GM12878 (cell line): ENCODE measurements at regions not wholly inside any gene's neighbourhood (a gene's known extent, or its start where the extent isn't known, plus 50 kb on each side); places are given as distances from the start of the nearest gene placed in this dataset.

ENCODE experiments used
- ATAC-seq: fragments of 200-7000 bp; cut with Tn5 transposase; 3 replicates; pipeline ENCODE4 v1.9.1; 2020; ENCODE audit warnings: mild to moderate bottlenecking, moderate library complexity
- BruUV-seq: library from RNA; stranded (reverse); fragments of 400-500 nt; replicated peaks from 2 replicates; lab custom pipeline; 2021; lab: Mats Ljungman, UMichigan
- CTCF ChIA-PET: fragments of 300-600 bp; sonication (Branson Sonifier 250); formaldehyde crosslinking; extraction: SDS; loops from one replicate; lab custom pipeline; 2021; ENCODE audit warnings: inconsistent platforms; lab: Yijun Ruan, JAX
- POLR2A ChIA-PET: fragments of 350-600 bp; formaldehyde crosslinking; extraction: SDS; loops from one replicate; lab custom pipeline; 2021; ENCODE audit warnings: inconsistent platforms; lab: Charles Lee
- RAD21 ChIA-PET: fragments of 300-600 bp; sonication (Branson Sonifier 250); formaldehyde crosslinking; loops from one replicate; lab custom pipeline; 2023; ENCODE audit warnings: antibody characterized with exemption; ENCODE audit not compliant: unreplicated experiment; lab: Charles Lee
- SMC1A ChIA-PET: fragments of 300-600 bp; sonication (Branson Sonifier 250); formaldehyde crosslinking; loops from one replicate; lab custom pipeline; 2023; ENCODE audit not compliant: unreplicated experiment, uncharacterized antibody; lab: Charles Lee
- DNase-seq: peaks from one replicate; pipeline ENCODE4 v3.0.0-alpha.2; 2011; ENCODE audit warnings: low read depth, low spot score
- FAIRE-seq: peaks from 3 replicates; lab custom pipeline; 2011; peaks lifted over from hg19 to GRCh38; lab: Jason Lieb, UNC
- H2AFZ ChIP-seq: 2 replicates; pipeline ENCODE4 v1.6.0; 2011; ENCODE audit warnings: low read depth, low read length, control low read depth; ENCODE audit not compliant: control insufficient read depth
- H3K27ac ChIP-seq: 2 replicates; pipeline ENCODE4 v1.5.1; 2011; ENCODE audit warnings: control low read depth; ENCODE audit not compliant: control insufficient read depth, insufficient read depth
- H3K27me3 ChIP-seq, 2 experiments: replicated peaks in 1 of 2; 2 replicates each; pipeline versions ENCODE4 v1.6.0 to v1.6.1; 2011; ENCODE audit warnings: low read length in 1 of 2; ENCODE audit not compliant: control insufficient read depth in 2 of 2, insufficient read depth in 2 of 2
- H3K36me3 ChIP-seq, 2 experiments: 2 replicates each; pipeline ENCODE4 v1.5.1; 2011; ENCODE audit warnings: low read length in 1 of 2; ENCODE audit not compliant: control insufficient read depth in 2 of 2, insufficient read depth in 2 of 2
- H3K4me1 ChIP-seq: 2 replicates; pipeline ENCODE4 v1.6.1; 2011; ENCODE audit warnings: mild to moderate bottlenecking, low read length, moderate library complexity, mixed read lengths; ENCODE audit not compliant: control insufficient read depth, insufficient read depth
- H3K4me2 ChIP-seq: 2 replicates; pipeline ENCODE4 v1.6.0; 2011; ENCODE audit warnings: control low read depth; ENCODE audit not compliant: control insufficient read depth, insufficient read depth
- H3K4me3 ChIP-seq: fragments of 200-600 bp; sonication (generic); 2 replicates; pipeline ENCODE4 v1.5.1; 2016
- H3K79me2 ChIP-seq: 2 replicates; pipeline ENCODE4 v1.6.0; 2011; ENCODE audit warnings: low read length; ENCODE audit not compliant: control insufficient read depth, insufficient read depth
- H3K9ac ChIP-seq: 2 replicates; pipeline ENCODE4 v1.8.0; 2011; ENCODE audit warnings: low read length, control low read depth, mixed read lengths; ENCODE audit not compliant: control insufficient read depth, insufficient read depth
- H3K9me3 ChIP-seq: replicated peaks from 3 replicates; pipeline ENCODE4 v1.5.1; 2011; ENCODE audit warnings: mild to moderate bottlenecking, low read length; ENCODE audit not compliant: control insufficient read depth, insufficient read depth
- H4K20me1 ChIP-seq: 2 replicates; pipeline ENCODE4 v1.6.0; 2011; ENCODE audit not compliant: control insufficient read depth, insufficient read depth
- BHLHE40 ChIP-seq, 2 experiments: fragments of 450-650 bp in 1 of 2; IDR thresholded peaks; 2 replicates each; pipeline ENCODE4 v1.6.1; 2011 to 2017; ENCODE audit warnings: low read depth in 2 of 2, borderline replicate concordance in 1 of 2, improper control_type of control experiment in 1 of 2, low read length in 1 of 2, mild to moderate bottlenecking in 1 of 2
- CBX5 ChIP-seq: sonication (generic); IDR thresholded peaks from 2 replicates; pipeline ENCODE4 v1.6.1; 2016; ENCODE audit warnings: low read depth, moderate library complexity, mild to moderate bottlenecking, inconsistent platforms
- DPF2 ChIP-seq: fragments of 450-650 bp; IDR thresholded peaks from 2 replicates; pipeline ENCODE4 v1.6.1; 2017; ENCODE audit warnings: mild to moderate bottlenecking
- E2F4 ChIP-seq: IDR thresholded peaks from 2 replicates; pipeline ENCODE4 v1.6.1; 2012; ENCODE audit warnings: low read depth, low read length, improper control_type of control experiment
- MEF2A ChIP-seq: IDR thresholded peaks from 2 replicates; pipeline ENCODE4 v1.6.1; 2011; ENCODE audit warnings: low read depth, mild to moderate bottlenecking, low read length, moderate library complexity; ENCODE audit not compliant: insufficient read depth
- RAD21 ChIP-seq: IDR thresholded peaks from 2 replicates; pipeline ENCODE4 v1.6.1; 2011; ENCODE audit warnings: mild to moderate bottlenecking, low read depth, low read length, moderate library complexity; ENCODE audit not compliant: insufficient read depth
- RB1 ChIP-seq: fragments of 450-650 bp; formaldehyde crosslinking; IDR thresholded peaks from 2 replicates; pipeline ENCODE4 v1.6.1; 2017; ENCODE audit warnings: mild to moderate bottlenecking, borderline replicate concordance
- SIN3A ChIP-seq: IDR thresholded peaks from 2 replicates; pipeline ENCODE4 v1.6.1; 2012; ENCODE audit warnings: low read depth, low read length, improper control_type of control experiment
- ZBTB4 ChIP-seq: fragments of 450-650 bp; formaldehyde crosslinking; IDR thresholded peaks from 2 replicates; pipeline ENCODE4 v1.4.0; 2022; ENCODE audit warnings: mild to moderate bottlenecking, moderate library complexity
- ZNF217 ChIP-seq: fragments of 450-650 bp; IDR thresholded peaks from 2 replicates; pipeline ENCODE4 v1.6.1; 2017; ENCODE audit warnings: antibody characterized with exemption, mild to moderate bottlenecking
- WGBS: methylation state at CpG from one replicate; pipeline ENCODE4 v1.1.6; 2016; ENCODE audit warnings: low lambda C conversion rate; ENCODE audit not compliant: insufficient replicate concordance, insufficient coverage; ENCODE audit errors: missing lambda C conversion rate; 5-methylcytosine and 5-hydroxymethylcytosine counted together
- in situ Hi-C: fragments of 300-500 bp; cut with MboI; formaldehyde crosslinking; loops from 9 replicates; pipeline ENCODE4 v1.14.3; 2018; ENCODE audit warnings: mixed read lengths
- intact Hi-C: fragments of 100-400 bp; cut with micrococcal nuclease; formaldehyde crosslinking; loops from one replicate; pipeline ENCODE4 v1.14.2; 2022; ENCODE audit not compliant: unreplicated experiment
- TF ChIP-seq, protein P1 (sequence below): fragments of 450-650 bp; IDR thresholded peaks from 2 replicates; pipeline ENCODE4 v1.6.1; 2017; ENCODE audit warnings: mild to moderate bottlenecking
- TF ChIP-seq, protein P2 (sequence below): fragments of 450-650 bp; IDR thresholded peaks from 2 replicates; pipeline ENCODE4 v1.6.1; 2014; ENCODE audit warnings: mild to moderate bottlenecking

DNA sequence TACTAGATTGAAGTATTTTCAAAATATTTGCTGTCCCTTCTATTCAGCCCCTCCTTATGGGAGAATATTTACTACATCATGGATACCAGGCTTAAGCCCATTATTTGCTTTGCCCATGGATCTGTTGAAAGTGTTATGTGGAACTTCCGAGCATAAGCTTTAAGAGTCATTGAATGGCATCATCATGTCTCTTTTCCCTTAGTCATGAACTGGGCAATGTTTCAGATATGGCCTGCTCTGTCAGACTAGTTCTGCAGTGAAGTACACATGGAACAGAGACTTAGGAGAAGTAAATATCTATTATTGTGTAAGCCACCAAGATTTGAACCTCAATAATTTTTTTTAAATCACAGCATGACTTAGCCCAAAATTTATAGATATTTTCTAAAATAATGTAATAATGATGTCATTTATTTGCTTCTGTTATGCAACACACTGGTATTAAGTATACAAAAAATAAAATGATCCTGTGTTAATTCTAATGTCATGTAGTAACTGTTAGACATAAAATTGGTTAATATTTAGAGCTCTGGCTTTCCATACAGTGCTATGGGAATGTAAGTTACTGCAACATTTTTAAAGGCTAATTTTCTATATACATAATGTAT lies 1097.3 kb downstream of the SLC16A7 start:
- ATAC-seq (no peak), DNase-seq (no peak), FAIRE-seq (no peak)
- no peak overlapping the region for H2AFZ ChIP-seq
- H3K9me3 ChIP-seq, result no peaks in the 10 kb centered on the region
- SMC1A ChIA-PET, result no interaction called here
- H4K20me1 ChIP-seq, result no peaks in the 10 kb centered on the region
- no peaks in the 10 kb centered on the region for H3K79me2 ChIP-seq
- intact Hi-C loops (loop anchor here (10.0 kb wide), 1 partner anchor 1302 kb away; no protein-coding TSS in a partner anchor), in situ Hi-C loops (no loop called here)
- H3K27me3 ChIP-seq, result no peaks in the 10 kb centered on the region
- no peaks in the 10 kb centered on the region for H3K4me1 ChIP-seq
- POLR2A ChIA-PET, result no interaction called here
- CTCF ChIA-PET, result no interaction called here
- no TSS peak for BruUV-seq
- TF ChIP-seq DPF2 (no peak), BHLHE40 (IDR thresholded peaks at IDR 0.05; ENCODE audit: borderline replicate concordance in 1 of 2, low read depth in 2 of 2, low read length in 1 of 2) (no peak), CBX5 (no peak), RAD21 (no peak), RB1 (no peak), ZNF217 (no peak), MEF2A (no peak), SIN3A (no peak), ZBTB4 (CRISPR knock-in tag) (no peak), E2F4 (no peak)
- TF ChIP-seq, protein P1, sequence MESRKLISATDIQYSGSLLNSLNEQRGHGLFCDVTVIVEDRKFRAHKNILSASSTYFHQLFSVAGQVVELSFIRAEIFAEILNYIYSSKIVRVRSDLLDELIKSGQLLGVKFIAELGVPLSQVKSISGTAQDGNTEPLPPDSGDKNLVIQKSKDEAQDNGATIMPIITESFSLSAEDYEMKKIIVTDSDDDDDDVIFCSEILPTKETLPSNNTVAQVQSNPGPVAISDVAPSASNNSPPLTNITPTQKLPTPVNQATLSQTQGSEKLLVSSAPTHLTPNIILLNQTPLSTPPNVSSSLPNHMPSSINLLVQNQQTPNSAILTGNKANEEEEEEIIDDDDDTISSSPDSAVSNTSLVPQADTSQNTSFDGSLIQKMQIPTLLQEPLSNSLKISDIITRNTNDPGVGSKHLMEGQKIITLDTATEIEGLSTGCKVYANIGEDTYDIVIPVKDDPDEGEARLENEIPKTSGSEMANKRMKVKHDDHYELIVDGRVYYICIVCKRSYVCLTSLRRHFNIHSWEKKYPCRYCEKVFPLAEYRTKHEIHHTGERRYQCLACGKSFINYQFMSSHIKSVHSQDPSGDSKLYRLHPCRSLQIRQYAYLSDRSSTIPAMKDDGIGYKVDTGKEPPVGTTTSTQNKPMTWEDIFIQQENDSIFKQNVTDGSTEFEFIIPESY, result no peak
- TF ChIP-seq, protein P2, sequence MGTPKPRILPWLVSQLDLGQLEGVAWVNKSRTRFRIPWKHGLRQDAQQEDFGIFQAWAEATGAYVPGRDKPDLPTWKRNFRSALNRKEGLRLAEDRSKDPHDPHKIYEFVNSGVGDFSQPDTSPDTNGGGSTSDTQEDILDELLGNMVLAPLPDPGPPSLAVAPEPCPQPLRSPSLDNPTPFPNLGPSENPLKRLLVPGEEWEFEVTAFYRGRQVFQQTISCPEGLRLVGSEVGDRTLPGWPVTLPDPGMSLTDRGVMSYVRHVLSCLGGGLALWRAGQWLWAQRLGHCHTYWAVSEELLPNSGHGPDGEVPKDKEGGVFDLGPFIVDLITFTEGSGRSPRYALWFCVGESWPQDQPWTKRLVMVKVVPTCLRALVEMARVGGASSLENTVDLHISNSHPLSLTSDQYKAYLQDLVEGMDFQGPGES, result no peak
- no peak overlapping the region for H3K9ac ChIP-seq
- 0% methylated on average over 1 of the region's 1 CpG for WGBS
- no peak overlapping the region for H3K4me2 ChIP-seq
- no peaks in the 10 kb centered on the region for H3K36me3 ChIP-seq
- no peak overlapping the region for H3K27ac ChIP-seq
- RAD21 ChIA-PET, result no interaction called here
- no peak overlapping the region for H3K4me3 ChIP-seq
